A549 (cell line): ENCODE measurements at regions not wholly inside any gene's neighbourhood (a gene's known extent, or its start where the extent isn't known, plus 50 kb on each side); places are given as distances from the start of the nearest gene placed in this dataset.
"Not testable (repeated sequence)": the region's sequence is repeated elsewhere in the genome, so short reads cannot be mapped to it uniquely, and the experiment has no call there.

Source experiments
- ATAC-seq, 2 experiments: fragments of 200-7000 bp in 1 of 2; fragments of >200 bp in 1 of 2; cut with Nextera tagmentation in 1 of 2; cut with Tn5 transposase in 1 of 2; 3 replicates each; pipeline versions ENCODE4 v1.8.0 to v1.9.1; 2018 to 2020; ENCODE audit warnings: mild to moderate bottlenecking in 1 of 2, moderate library complexity in 1 of 2
- CTCF ChIA-PET: fragments of 300-600 bp; sonication (Branson Sonifier 250); formaldehyde crosslinking; extraction: SDS; loops from one replicate; lab custom pipeline; 2021; ENCODE audit warnings: antibody characterized with exemption, inconsistent platforms; lab: Yijun Ruan, JAX
- POLR2A ChIA-PET: fragments of 350-600 bp; formaldehyde crosslinking; extraction: SDS; loops from one replicate; lab custom pipeline; 2021; ENCODE audit warnings: antibody characterized with exemption, inconsistent platforms; lab: Yijun Ruan, JAX
- DNase-seq, 2 experiments: peaks; one replicate each; pipeline versions ENCODE4 v3.0.0 to v3.0.0-alpha.2; 2011 to 2016; ENCODE audit warnings: low read depth in 1 of 2, low spot score in 1 of 2
- FAIRE-seq: peaks from 2 replicates; lab custom pipeline; 2011; peaks lifted over from hg19 to GRCh38; lab: Jason Lieb, UNC
- H3K27ac ChIP-seq, 2 experiments: fragments of >200 bp; sonication (Bioruptor Twin); formaldehyde crosslinking; 3 replicates each; pipeline ENCODE4 v1.5.1; 2016 to 2017
- H3K4me1 ChIP-seq: fragments of >200 bp; sonication (Bioruptor Twin); formaldehyde crosslinking; 3 replicates; pipeline ENCODE4 v1.6.1; 2016
- H3K4me2 ChIP-seq: fragments of >200 bp; sonication (Bioruptor Twin); formaldehyde crosslinking; 3 replicates; pipeline ENCODE4 v1.6.1; 2016
- H3K4me3 ChIP-seq: fragments of >200 bp; sonication (Bioruptor Twin); formaldehyde crosslinking; 3 replicates; pipeline ENCODE4 v1.5.1; 2016
- H3K9me3 ChIP-seq: fragments of >200 bp; sonication (Bioruptor Twin); formaldehyde crosslinking; 3 replicates; pipeline ENCODE4 v1.6.1; 2016
- CEBPB ChIP-seq, 2 experiments: fragments of >200 bp in 1 of 2; sonication (Bioruptor Twin) in 1 of 2; formaldehyde crosslinking in 1 of 2; IDR thresholded peaks; 2 replicates each; pipeline ENCODE4 v1.6.1; 2012 to 2016
- EHMT2 ChIP-seq: fragments of 200-600 bp; sonication (generic); IDR thresholded peaks from 2 replicates; pipeline ENCODE4 v1.6.1; 2016; ENCODE audit warnings: antibody characterized with exemption, low read depth, mild to moderate bottlenecking, moderate library complexity
- GATA3 ChIP-seq: IDR thresholded peaks from 2 replicates; pipeline ENCODE4 v1.6.1; 2012; ENCODE audit warnings: borderline replicate concordance
- HOXB5 ChIP-seq: fragments of 250-450 bp; sonication (Bioruptor Pico); IDR thresholded peaks from 2 replicates; pipeline ENCODE4 v1.5.0; 2020; ENCODE audit warnings: mild to moderate bottlenecking, moderate library complexity
- KDM5A ChIP-seq: fragments of 200-600 bp; sonication (generic); IDR thresholded peaks from 2 replicates; pipeline ENCODE4 v1.6.1; 2016; ENCODE audit warnings: antibody characterized with exemption, mild to moderate bottlenecking
- MAFK ChIP-seq: fragments of 450-650 bp; IDR thresholded peaks from 2 replicates; pipeline ENCODE4 v1.6.1; 2014; ENCODE audit not compliant: partially characterized antibody
- MAZ ChIP-seq: fragments of 150-350 bp; IDR thresholded peaks from 2 replicates; pipeline ENCODE4 v1.6.1; 2014; ENCODE audit warnings: antibody characterized with exemption, low read depth, low read length, borderline replicate concordance
- NPAS2 ChIP-seq: fragments of 250-450 bp; sonication (Bioruptor Pico); IDR thresholded peaks from 2 replicates; pipeline ENCODE4 v1.8.0; 2022; ENCODE audit warnings: mild to moderate bottlenecking, moderate library complexity, borderline replicate concordance
- RAD21 ChIP-seq, 2 experiments: fragments of >200 bp in 1 of 2; sonication (Bioruptor Twin) in 1 of 2; formaldehyde crosslinking in 1 of 2; IDR thresholded peaks in 1 of 2; conservative IDR thresholded peaks in 1 of 2; 2 replicates in 1 of 2; 3 replicates in 1 of 2; pipeline ENCODE4 v1.6.1; 2012 to 2018; ENCODE audit warnings: inconsistent platforms in 1 of 2
- RNF2 ChIP-seq: fragments of 200-600 bp; sonication (generic); IDR thresholded peaks from 2 replicates; pipeline ENCODE4 v1.6.1; 2016; ENCODE audit warnings: low read depth, mild to moderate bottlenecking, antibody characterized with exemption, moderate library complexity, borderline replicate concordance
- TP53 ChIP-seq: fragments of 250-450 bp; sonication (Bioruptor Pico); IDR thresholded peaks from 2 replicates; pipeline ENCODE4 v1.5.0; 2021; ENCODE audit warnings: mild to moderate bottlenecking, moderate library complexity
- ZC3H11A ChIP-seq: fragments of 450-650 bp; IDR thresholded peaks from 2 replicates; pipeline ENCODE4 v1.6.1; 2014; ENCODE audit warnings: antibody characterized with exemption, mild to moderate bottlenecking
- ZSCAN20 ChIP-seq: fragments of 250-450 bp; sonication (Bioruptor Pico); IDR thresholded peaks from 2 replicates; pipeline ENCODE4 v1.8.0; 2022; ENCODE audit warnings: mild to moderate bottlenecking, moderate library complexity
- WGBS: methylation state at CpG from one replicate; pipeline ENCODE4 v1.1.6; 2017; ENCODE audit errors: missing lambda C conversion rate; 5-methylcytosine and 5-hydroxymethylcytosine counted together

- no peak overlapping the region for H3K27ac ChIP-seq
- POLR2A ChIA-PET = no interaction called here
- FAIRE-seq (no peak), DNase-seq (peak in 1 of 2 experiments; percentile 12), ATAC-seq (no peak)
- no peak for TF ChIP-seq EHMT2
- TF ChIP-seq RNF2 = no peak
- no peak for TF ChIP-seq HOXB5
- TF ChIP-seq GATA3 = no peak
- no peak for TF ChIP-seq NPAS2 (CRISPR knock-in tag)
- no peak for TF ChIP-seq TP53
- no peak for TF ChIP-seq MAFK
- TF ChIP-seq MAZ = no peak
- TF ChIP-seq KDM5A = no peak
- H3K9me3 ChIP-seq = no peaks in the 10 kb centered on the region
- CTCF ChIA-PET = no interaction called here
- no peak overlapping the region for H3K4me3 ChIP-seq
- 0 out of 3 replicates have a peak overlapping the region, but pooled peaks have one; percentile 12 for H3K4me2 ChIP-seq
- WGBS = 30% methylated on average over 5 of the region's 5 CpGs
- H3K4me1 ChIP-seq = 0 out of 3 replicates have a peak, but pooled peaks cover 6% of the 10 kb centered on the region
These were observed 337.4 kb downstream of the SRGAP2C start for GRCh38 chr1:121522061-121522759.

GRCh38 chr1:121523112-121523511, 338.3 kb downstream of the SRGAP2C start:
- DNase-seq, ATAC-seq, CTCF ChIA-PET, H3K4me2 ChIP-seq, H3K4me1 ChIP-seq, POLR2A ChIA-PET, H3K9me3 ChIP-seq, FAIRE-seq, H3K4me3 ChIP-seq, H3K27ac ChIP-seq: not testable (repeated sequence)
- 62% methylated on average over 4 of the region's 4 CpGs for WGBS

- Histone ChIP-seq H3K4me3 (no peak overlapping the region), H3K4me1 (0 out of 3 replicates have a peak, but pooled peaks cover 6% of the 10 kb centered on the region), H3K4me2 (no peak overlapping the region), H3K9me3 (no peaks in the 10 kb centered on the region), H3K27ac (no peak overlapping the region)
- ChIA-PET CTCF (no interaction called here), POLR2A (no interaction called here)
- ATAC-seq (no peak), FAIRE-seq (no peak), DNase-seq (no peak)
- 56% methylated on average over 4 of the region's 4 CpGs for WGBS
- no peak for TF ChIP-seq RAD21 (conservative IDR thresholded peaks at IDR 0.05 in 1 of 2, IDR thresholded peaks at IDR 0.05 in 1 of 2)
- no peak for TF ChIP-seq ZC3H11A
- peak; percentile 55 to 81; a peak in 3 of 4 replicates for TF ChIP-seq CEBPB (IDR thresholded peaks at IDR 0.05)
- no peak for TF ChIP-seq ZSCAN20
These were observed 340.6 kb downstream of the SRGAP2C start for GRCh38 chr1:121525355-121525754.

- CTCF ChIA-PET, ATAC-seq: not testable (repeated sequence)
These were observed 344.2 kb downstream of the SRGAP2C start for GRCh38 chr1:121528958-121529357.

GRCh38 chr1:121530026-121530425, 345.3 kb downstream of the SRGAP2C start:
- H3K9me3 ChIP-seq, ATAC-seq, H3K4me3 ChIP-seq, FAIRE-seq, POLR2A ChIA-PET, H3K4me1 ChIP-seq, H3K27ac ChIP-seq, H3K4me2 ChIP-seq, DNase-seq, CTCF ChIA-PET: not testable (repeated sequence)
- WGBS = 58% methylated on average over 2 of the region's 2 CpGs

More at GRCh38 chr1:121528958-121529357, 344.2 kb downstream of the SRGAP2C start:
- H3K9me3 ChIP-seq, H3K4me2 ChIP-seq, POLR2A ChIA-PET, H3K4me1 ChIP-seq, DNase-seq, H3K4me3 ChIP-seq, H3K27ac ChIP-seq, FAIRE-seq: not testable (repeated sequence)

- H3K4me1 ChIP-seq, H3K4me2 ChIP-seq, H3K27ac ChIP-seq, H3K4me3 ChIP-seq, H3K9me3 ChIP-seq, CTCF ChIA-PET, FAIRE-seq, ATAC-seq, POLR2A ChIA-PET, DNase-seq: not testable (repeated sequence)
- 45% methylated on average over 5 of the region's 5 CpGs for WGBS
These were observed 347.0 kb downstream of the SRGAP2C start for GRCh38 chr1:121531747-121532146.

- FAIRE-seq, POLR2A ChIA-PET: not testable (repeated sequence)
These were observed 353.4 kb downstream of the SRGAP2C start for GRCh38 chr1:121538148-121538547.

More at GRCh38 chr1:121538148-121538547, 353.4 kb downstream of the SRGAP2C start:
- DNase-seq, H3K27ac ChIP-seq, ATAC-seq, H3K4me1 ChIP-seq, CTCF ChIA-PET, H3K4me2 ChIP-seq, H3K4me3 ChIP-seq, H3K9me3 ChIP-seq: not testable (repeated sequence)
- 81% methylated on average over 11 of the region's 14 CpGs for WGBS
